Loucy (cell line): ENCODE measurements at regions not wholly inside any gene's neighbourhood (a gene's known extent, or its start where the extent isn't known, plus 50 kb on each side); places are given as distances from the start of the nearest gene placed in this dataset.

ENCODE experiments used
- H2AFZ ChIP-seq: fragments of 200-600 bp; sonication (generic); 2 replicates; pipeline ENCODE4 v1.6.0; 2016; ENCODE audit warnings: antibody characterized with exemption, mild to moderate bottlenecking, low read length, moderate library complexity
- H3F3A ChIP-seq: fragments of 200-600 bp; 2 replicates; pipeline ENCODE4 v1.6.0; 2016; ENCODE audit warnings: antibody characterized with exemption, low read depth, mild to moderate bottlenecking
- H3K27me3 ChIP-seq: fragments of 200-600 bp; sonication (generic); 2 replicates; pipeline ENCODE4 v1.6.1; 2014; ENCODE audit warnings: low read length, mild to moderate bottlenecking; ENCODE audit not compliant: insufficient read depth, poor library complexity, severe bottlenecking
- H3K36me3 ChIP-seq: fragments of 200-600 bp; sonication (generic); 2 replicates; pipeline ENCODE4 v1.6.1; 2016; ENCODE audit warnings: low read length; ENCODE audit not compliant: insufficient read depth
- H3K4me1 ChIP-seq: fragments of 200-600 bp; sonication (generic); 2 replicates; pipeline ENCODE4 v1.5.1; 2014; ENCODE audit warnings: low read length, mild to moderate bottlenecking; ENCODE audit not compliant: insufficient read depth, poor library complexity, severe bottlenecking
- H3K4me2 ChIP-seq: fragments of 200-600 bp; sonication (generic); 2 replicates; pipeline ENCODE4 v1.6.0; 2014; ENCODE audit warnings: antibody characterized with exemption, low read length, low read depth, mild to moderate bottlenecking; ENCODE audit not compliant: poor library complexity, severe bottlenecking
- H3K4me3 ChIP-seq: fragments of 200-600 bp; sonication (generic); 2 replicates; pipeline ENCODE4 v1.5.1; 2014; ENCODE audit warnings: low read length, mild to moderate bottlenecking, mixed read lengths; ENCODE audit not compliant: poor library complexity, severe bottlenecking
- H3K79me2 ChIP-seq: fragments of 200-600 bp; sonication (generic); 2 replicates; pipeline ENCODE4 v1.6.1; 2014; ENCODE audit warnings: low read length; ENCODE audit not compliant: insufficient read depth
- H3K9ac ChIP-seq: fragments of 200-600 bp; sonication (generic); 2 replicates; pipeline ENCODE4 v1.6.0; 2014; ENCODE audit warnings: mild to moderate bottlenecking, low read depth, low read length, moderate library complexity; ENCODE audit not compliant: poor library complexity, severe bottlenecking
- H3K9me2 ChIP-seq: fragments of 200-600 bp; sonication (generic); replicated peaks from 2 replicates; pipeline ENCODE4 v1.6.1; 2016; ENCODE audit warnings: low read depth, low read length, mixed read lengths
- H3K9me3 ChIP-seq: fragments of 200-600 bp; sonication (generic); 2 replicates; pipeline ENCODE4 v1.6.1; 2014; ENCODE audit warnings: mild to moderate bottlenecking, antibody characterized with exemption, low read length, low read depth; ENCODE audit not compliant: insufficient read depth
- H4K20me1 ChIP-seq: fragments of 200-600 bp; sonication (generic); 2 replicates; pipeline ENCODE4 v1.6.0; 2014; ENCODE audit warnings: antibody characterized with exemption, low read length, mild to moderate bottlenecking; ENCODE audit not compliant: insufficient read depth, poor library complexity, severe bottlenecking
- EZH2phosphoT487 ChIP-seq: fragments of 200-600 bp; IDR thresholded peaks from 2 replicates; pipeline ENCODE4 v1.6.1; 2018; ENCODE audit warnings: antibody characterized with exemption, mild to moderate bottlenecking, moderate library complexity, borderline replicate concordance
- TF ChIP-seq, protein P1 (sequence below): fragments of 200-600 bp; sonication (generic); conservative IDR thresholded peaks from 2 replicates; pipeline ENCODE4 v1.5.1; 2014; ENCODE audit warnings: mild to moderate bottlenecking, antibody characterized with exemption, low read length

DNA sequence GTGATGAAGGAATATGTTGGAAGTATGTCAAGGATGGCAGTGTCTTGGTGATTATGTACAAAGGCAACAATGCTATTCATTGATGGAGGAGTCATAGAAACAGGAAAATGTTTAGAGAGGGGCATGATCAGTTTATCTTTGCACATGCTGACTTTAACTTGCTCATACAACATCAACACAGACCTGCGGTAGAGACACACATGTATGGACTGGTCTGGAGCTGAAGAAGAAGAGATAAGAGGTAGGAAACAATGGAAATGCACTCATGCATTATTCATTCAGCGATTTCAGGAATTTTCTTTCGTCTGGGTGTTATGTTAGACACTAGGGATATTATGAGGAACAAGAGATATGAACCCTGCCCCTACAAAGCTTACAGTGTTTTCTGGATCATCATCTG is 1252.3 kb upstream of the TENM3 start:
- Histone ChIP-seq H2AFZ (no peak overlapping the region), H3K4me3 (no peak overlapping the region), H3K4me1 (no peaks in the 10 kb centered on the region), H3K9me3 (no peaks in the 10 kb centered on the region), H3F3A (no peaks in the 10 kb centered on the region), H3K27me3 (no peaks in the 10 kb centered on the region), H3K9me2 (no peaks in the 10 kb centered on the region), H3K4me2 (no peak overlapping the region), H3K36me3 (no peaks in the 10 kb centered on the region), H4K20me1 (no peaks in the 10 kb centered on the region), H3K79me2 (no peaks in the 10 kb centered on the region), H3K9ac (no peak overlapping the region)
- TF ChIP-seq EZH2phosphoT487, result no peak
- TF ChIP-seq, protein P1, sequence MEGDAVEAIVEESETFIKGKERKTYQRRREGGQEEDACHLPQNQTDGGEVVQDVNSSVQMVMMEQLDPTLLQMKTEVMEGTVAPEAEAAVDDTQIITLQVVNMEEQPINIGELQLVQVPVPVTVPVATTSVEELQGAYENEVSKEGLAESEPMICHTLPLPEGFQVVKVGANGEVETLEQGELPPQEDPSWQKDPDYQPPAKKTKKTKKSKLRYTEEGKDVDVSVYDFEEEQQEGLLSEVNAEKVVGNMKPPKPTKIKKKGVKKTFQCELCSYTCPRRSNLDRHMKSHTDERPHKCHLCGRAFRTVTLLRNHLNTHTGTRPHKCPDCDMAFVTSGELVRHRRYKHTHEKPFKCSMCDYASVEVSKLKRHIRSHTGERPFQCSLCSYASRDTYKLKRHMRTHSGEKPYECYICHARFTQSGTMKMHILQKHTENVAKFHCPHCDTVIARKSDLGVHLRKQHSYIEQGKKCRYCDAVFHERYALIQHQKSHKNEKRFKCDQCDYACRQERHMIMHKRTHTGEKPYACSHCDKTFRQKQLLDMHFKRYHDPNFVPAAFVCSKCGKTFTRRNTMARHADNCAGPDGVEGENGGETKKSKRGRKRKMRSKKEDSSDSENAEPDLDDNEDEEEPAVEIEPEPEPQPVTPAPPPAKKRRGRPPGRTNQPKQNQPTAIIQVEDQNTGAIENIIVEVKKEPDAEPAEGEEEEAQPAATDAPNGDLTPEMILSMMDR, result no peak

GRCh38 chr4:180993244-180993836 is 1249.9 kb upstream of the TENM3 start:
- no peaks in the 10 kb centered on the region for H3K27me3 ChIP-seq
- no peak overlapping the region for H3K9ac ChIP-seq
- H3K79me2 ChIP-seq, result no peaks in the 10 kb centered on the region
- H3K9me2 ChIP-seq, result no peaks in the 10 kb centered on the region
- no peaks in the 10 kb centered on the region for H3K9me3 ChIP-seq
- H4K20me1 ChIP-seq, result no peaks in the 10 kb centered on the region
- H3K4me1 ChIP-seq, result no peaks in the 10 kb centered on the region
- no peak overlapping the region for H3K4me3 ChIP-seq
- H3F3A ChIP-seq, result no peaks in the 10 kb centered on the region
- no peak overlapping the region for H3K4me2 ChIP-seq
- H3K36me3 ChIP-seq, result no peaks in the 10 kb centered on the region
- H2AFZ ChIP-seq, result no peak overlapping the region
- TF ChIP-seq, protein P1, result no peak
- no peak for TF ChIP-seq EZH2phosphoT487

DNA sequence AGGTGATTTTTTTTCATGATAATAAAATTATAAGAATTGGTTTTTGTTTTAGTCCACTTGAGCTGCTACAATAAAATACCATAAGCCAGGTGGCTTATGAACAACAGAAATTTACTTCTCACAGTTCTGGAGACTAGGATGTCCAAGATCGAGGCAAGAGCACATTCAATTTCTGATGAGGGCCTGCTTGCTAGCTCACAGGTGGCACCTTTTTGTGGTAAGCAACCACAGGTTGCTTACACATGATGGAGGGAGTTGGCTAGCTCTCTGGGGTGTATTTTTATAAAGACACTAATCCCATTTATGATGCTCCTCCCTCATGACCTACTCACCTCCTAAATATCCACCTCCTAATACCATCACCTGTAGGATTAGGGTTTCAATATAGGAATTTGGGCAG is 1248.5 kb upstream of the TENM3 start:
- H2AFZ ChIP-seq, result no peak overlapping the region

More for the DNA sequence above, 1248.5 kb upstream of the TENM3 start:
- Histone ChIP-seq H3K9ac (no peak overlapping the region), H3K9me2 (no peaks in the 10 kb centered on the region), H3K4me3 (no peak overlapping the region), H3K79me2 (no peaks in the 10 kb centered on the region), H3F3A (no peaks in the 10 kb centered on the region), H3K4me2 (no peak overlapping the region), H3K9me3 (no peaks in the 10 kb centered on the region), H3K27me3 (no peaks in the 10 kb centered on the region), H3K4me1 (no peaks in the 10 kb centered on the region), H3K36me3 (no peaks in the 10 kb centered on the region), H4K20me1 (no peaks in the 10 kb centered on the region)
- TF ChIP-seq, protein P1, result no peak
- no peak for TF ChIP-seq EZH2phosphoT487
